ENCODE measurements at regions not wholly inside any gene's neighbourhood (a gene's known extent, or its start where the extent isn't known, plus 50 kb on each side); places are given as distances from the start of the nearest gene placed in this dataset.

DNA sequence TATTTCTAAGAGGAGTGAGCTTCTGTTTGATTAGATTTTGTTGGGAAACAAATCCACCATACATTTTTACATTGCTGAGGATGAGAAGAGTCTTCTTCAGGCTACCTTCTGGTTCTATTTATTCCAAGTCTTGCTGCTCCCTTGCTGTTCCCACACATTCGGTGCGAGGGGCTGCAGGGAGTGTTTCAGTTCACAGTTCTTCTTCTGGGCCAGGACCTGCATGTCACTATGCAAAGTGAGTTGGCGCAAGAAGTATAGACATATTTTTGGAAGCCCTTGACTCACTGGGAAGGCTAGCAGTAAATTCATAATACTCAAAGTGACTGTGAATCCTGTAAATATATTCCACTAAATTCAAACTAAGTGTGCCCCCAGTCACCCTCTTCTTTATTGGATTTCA lies 657.9 kb downstream of the TAF11L14 start:
- Histone ChIP-seq H3K27me3 (ENCODE audit: control insufficient read depth in 1 of 2, insufficient read depth in 2 of 2, low read length in 2 of 2) (no peaks in the 10 kb centered on the region), H3K36me3 (replicated peaks in 1 of 2; ENCODE audit: control insufficient read depth in 1 of 2, insufficient read depth in 2 of 2, low read length in 2 of 2) (no peaks in the 10 kb centered on the region), H3K9me3 (ENCODE audit: low read length) (no peaks in the 10 kb centered on the region; the same call in none of the 2 replicates), H3K4me2 (ENCODE audit: low read depth, low read length) (no peak overlapping the region), H3K4me3 (replicated peaks in 1 of 3; ENCODE audit: insufficient read depth in 1 of 3, low read depth in 2 of 3, low read length in 3 of 3) (no peak overlapping the region), H3K4me1 (ENCODE audit: insufficient read depth, low read length) (no peaks in the 10 kb centered on the region), H4K20me1 (ENCODE audit: insufficient read depth, low read length) (no peaks in the 10 kb centered on the region), H3K27ac (ENCODE audit: extremely low read length, insufficient read depth, low read length) (no peak overlapping the region), H3K79me2 (ENCODE audit: insufficient read depth, low read length) (no peaks in the 10 kb centered on the region), H2AFZ (ENCODE audit: low read length) (no peak overlapping the region), H3K9ac (ENCODE audit: insufficient read depth, low read depth, low read length) (no peak overlapping the region)
- WGBS (ENCODE audit: low lambda C conversion rate): 33% methylated on average over 3 of the region's 3 CpGs
- CTCF ChIA-PET (ENCODE audit: low intra/inter-chr PET ratio, low total read pairs): no interaction called here
- POLR2A ChIA-PET: no interaction called here
- in situ Hi-C loops (cut with HindIII; ENCODE audit: extremely low pct_ligation_motif_present, low pct_unique_long_range_greater_than_20kb) (no loop called here), intact Hi-C loops (cut with micrococcal nuclease; ENCODE audit: unreplicated experiment) (no loop called here)
- no peak for ATAC-seq
- no peak for TF ChIP-seq SIN3A (IDR thresholded peaks at IDR 0.05; ENCODE audit: borderline replicate concordance, low read depth, low read length)
- TF ChIP-seq, protein P1, sequence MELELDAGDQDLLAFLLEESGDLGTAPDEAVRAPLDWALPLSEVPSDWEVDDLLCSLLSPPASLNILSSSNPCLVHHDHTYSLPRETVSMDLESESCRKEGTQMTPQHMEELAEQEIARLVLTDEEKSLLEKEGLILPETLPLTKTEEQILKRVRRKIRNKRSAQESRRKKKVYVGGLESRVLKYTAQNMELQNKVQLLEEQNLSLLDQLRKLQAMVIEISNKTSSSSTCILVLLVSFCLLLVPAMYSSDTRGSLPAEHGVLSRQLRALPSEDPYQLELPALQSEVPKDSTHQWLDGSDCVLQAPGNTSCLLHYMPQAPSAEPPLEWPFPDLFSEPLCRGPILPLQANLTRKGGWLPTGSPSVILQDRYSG (CRISPR knock-in tag; IDR thresholded peaks at IDR 0.05): no peak
- TF ChIP-seq SKI (IDR thresholded peaks at IDR 0.05; ENCODE audit: partially characterized antibody): no peak
- TF ChIP-seq ZNF281 (CRISPR knock-in tag; IDR thresholded peaks at IDR 0.05; ENCODE audit: borderline replicate concordance): no peak
- no peak for TF ChIP-seq ELK4 (CRISPR knock-in tag; IDR thresholded peaks at IDR 0.05; ENCODE audit: borderline replicate concordance)
- no peak for TF ChIP-seq PAX8 (CRISPR knock-in tag; IDR thresholded peaks at IDR 0.05; ENCODE audit: borderline replicate concordance)
- no peak for TF ChIP-seq ISX (CRISPR knock-in tag; conservative IDR thresholded peaks at IDR 0.05)
- TF ChIP-seq SMAD9 (CRISPR knock-in tag; IDR thresholded peaks at IDR 0.05): no peak
- no peak for TF ChIP-seq ARNT (IDR thresholded peaks at IDR 0.05)
- TF ChIP-seq SALL2 (CRISPR knock-in tag; IDR thresholded peaks at IDR 0.05): no peak
- no peak for TF ChIP-seq KLF11 (CRISPR knock-in tag; IDR thresholded peaks at IDR 0.05)
- TF ChIP-seq NCOA5 (CRISPR knock-in tag; IDR thresholded peaks at IDR 0.05): no peak
- TF ChIP-seq HOXA3 (CRISPR knock-in tag; IDR thresholded peaks at IDR 0.05): no peak
- no peak for TF ChIP-seq MXD1 (CRISPR knock-in tag; IDR thresholded peaks at IDR 0.05)
- no peak for TF ChIP-seq NFE2L2 (IDR thresholded peaks at IDR 0.05; ENCODE audit: low read length)
- TF ChIP-seq CCAR2 (optimal IDR thresholded peaks at IDR 0.05; ENCODE audit: low read depth, low read length): no peak
- TF ChIP-seq SRSF4 (IDR thresholded peaks at IDR 0.05; ENCODE audit: low read depth, low read length, poor library complexity, severe bottlenecking): no peak
- TF ChIP-seq, protein P2, sequence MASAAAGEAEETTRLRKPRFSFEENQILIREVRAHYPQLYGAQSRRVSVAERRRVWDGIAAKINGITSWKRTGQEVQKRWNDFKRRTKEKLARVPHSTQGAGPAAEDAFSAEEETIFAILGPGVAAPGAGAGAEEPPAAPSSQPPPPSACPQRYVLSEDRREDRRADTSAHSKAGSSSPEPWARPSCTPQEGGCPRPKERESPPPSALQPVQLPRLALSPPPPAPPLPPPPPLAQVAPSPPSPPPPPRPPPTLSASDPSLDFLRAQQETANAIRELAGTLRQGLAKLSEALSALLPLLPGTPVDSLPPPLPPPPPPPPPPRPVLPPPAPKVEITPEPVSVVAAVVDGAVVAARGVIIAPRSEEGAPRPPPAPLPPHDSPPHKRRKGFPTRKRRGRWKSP (CRISPR knock-in tag; IDR thresholded peaks at IDR 0.05): no peak
- no peak for TF ChIP-seq ZNF343 (CRISPR knock-in tag; IDR thresholded peaks at IDR 0.05)
- no peak for TF ChIP-seq ZNF430 (CRISPR knock-in tag; IDR thresholded peaks at IDR 0.05)
- no peak for FAIRE-seq
- no TSS peak for BruUV-seq (replicated peaks)
- DNase-seq (ENCODE audit: low spot score): no peak

Measured in HepG2 (cell line).